ENCODE measurements at regions not wholly inside any gene's neighbourhood (a gene's known extent, or its start where the extent isn't known, plus 50 kb on each side); places are given as distances from the start of the nearest gene placed in this dataset.

DNA sequence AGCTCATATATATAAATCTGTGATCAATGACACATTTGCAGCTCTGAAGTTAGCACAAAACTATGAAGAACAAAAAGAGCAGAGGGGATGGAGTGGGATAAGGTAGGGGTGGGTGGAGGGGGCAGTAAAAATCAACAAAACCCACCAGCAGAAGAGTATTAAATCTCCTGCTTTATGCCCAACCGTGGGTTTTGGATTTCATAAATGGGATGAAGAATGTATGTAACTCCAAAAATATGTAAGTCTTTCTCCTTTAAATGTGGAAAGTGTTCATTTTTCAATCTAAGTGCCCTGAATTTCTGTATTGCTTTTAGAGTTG, 480.3 kb upstream of the MARCKS start:
- DNase-seq (ENCODE audit: low read depth): no peak

DNA sequence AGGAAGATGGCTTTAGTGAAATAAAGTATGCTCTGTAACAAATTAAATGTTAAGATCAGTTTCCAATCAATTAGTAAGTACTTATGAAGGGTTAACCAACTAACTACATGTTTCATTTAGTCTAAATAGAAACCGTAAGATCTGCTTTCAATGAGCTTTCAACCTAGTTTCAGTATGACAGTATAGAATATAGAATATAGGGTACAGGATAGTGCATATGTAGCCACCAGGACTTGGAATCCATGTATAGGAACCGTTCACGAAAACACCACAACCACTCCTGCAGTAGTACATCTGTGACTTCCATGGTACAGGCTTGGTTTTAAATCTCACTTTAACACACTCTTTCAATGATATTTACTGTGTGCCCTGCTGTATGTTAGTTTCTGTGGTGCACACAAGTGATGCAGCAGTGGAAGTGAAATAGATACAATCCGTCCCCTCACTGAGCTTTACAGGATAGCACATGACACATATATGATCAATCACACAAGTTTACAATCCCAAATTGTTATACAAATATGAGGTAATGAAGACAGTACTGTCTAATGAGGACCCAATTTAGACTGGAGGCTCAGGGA, 479.7 kb upstream of the MARCKS start:
- DNase-seq (ENCODE audit: low read depth): no peak

DNA sequence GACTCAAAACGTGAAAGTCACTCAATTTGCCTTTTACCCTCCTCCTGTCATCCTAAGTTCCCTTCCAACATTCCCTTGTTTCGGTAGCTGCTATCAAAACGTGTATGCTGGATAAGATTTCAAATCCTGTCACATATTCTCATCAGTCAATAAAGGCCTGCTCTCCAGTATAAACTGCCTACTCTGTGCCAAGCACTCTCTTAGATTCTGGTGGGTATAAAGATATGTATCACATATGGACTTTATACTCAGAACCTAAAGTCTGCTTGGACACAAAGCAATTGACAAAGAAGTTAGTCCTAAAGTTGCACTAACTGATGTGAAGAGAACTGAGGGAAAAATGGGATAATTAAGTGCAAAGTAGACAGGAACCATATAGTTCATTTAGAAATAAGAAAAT, 476.6 kb upstream of the MARCKS start:
- no peak for DNase-seq (ENCODE audit: low read depth)

DNA sequence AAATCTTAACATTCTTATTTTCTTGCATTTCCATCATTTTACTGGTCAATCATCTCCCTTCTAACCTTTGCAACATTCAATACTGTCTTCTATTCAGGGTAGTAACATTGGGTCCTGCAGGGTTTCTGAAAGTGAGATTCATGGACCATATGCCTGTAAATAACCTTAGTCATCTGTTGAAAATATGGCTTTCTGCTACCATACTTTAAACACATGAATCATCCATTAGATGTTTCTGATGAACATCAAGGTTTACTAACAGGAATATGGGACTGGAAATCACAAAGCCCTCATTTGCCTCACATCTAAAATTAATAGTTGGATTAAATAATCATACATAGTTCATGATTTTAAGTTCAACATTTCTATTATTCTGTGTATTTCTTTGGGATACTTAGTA, 475.9 kb upstream of the MARCKS start:
- DNase-seq (ENCODE audit: low read depth): no peak

DNA sequence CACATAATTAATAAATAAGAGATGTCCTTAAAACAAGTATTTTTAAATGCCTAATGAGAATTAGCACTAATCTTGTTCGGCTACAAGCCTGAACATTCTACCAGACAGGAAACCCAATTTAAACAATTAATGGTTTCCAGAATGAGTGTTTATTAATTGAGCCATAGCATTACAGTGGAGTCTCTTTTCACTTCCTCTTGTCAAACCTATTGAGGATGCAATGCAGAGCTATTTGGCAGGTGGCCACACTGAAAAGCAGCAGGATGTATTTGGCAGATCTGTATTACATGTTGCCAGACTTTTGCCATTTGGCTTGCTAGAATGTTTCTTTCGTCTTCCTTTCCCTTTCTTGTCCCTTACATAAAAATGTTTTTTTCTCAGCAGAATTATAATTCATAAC, 475.2 kb upstream of the MARCKS start:
- DNase-seq (ENCODE audit: low read depth): no peak

DNA sequence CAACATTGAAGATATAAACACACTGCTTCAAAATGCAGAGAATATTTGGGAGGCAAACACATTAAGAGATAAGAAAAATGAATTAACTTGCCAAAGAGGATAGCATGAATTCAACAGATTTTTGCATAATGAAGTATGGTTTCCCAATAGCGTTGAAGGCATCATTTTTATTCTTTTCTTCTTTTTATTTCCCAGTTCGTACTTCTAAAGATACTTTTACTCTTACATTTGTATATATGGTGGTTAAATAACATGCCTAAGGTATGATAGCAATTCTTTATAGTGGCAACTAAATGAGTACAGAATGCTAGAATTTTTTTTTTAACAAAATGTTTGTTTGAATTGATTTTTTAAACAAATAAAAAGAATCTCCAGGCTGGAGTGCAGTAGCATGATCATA, 473.4 kb upstream of the MARCKS start:
- DNase-seq (ENCODE audit: low read depth): no peak

DNA sequence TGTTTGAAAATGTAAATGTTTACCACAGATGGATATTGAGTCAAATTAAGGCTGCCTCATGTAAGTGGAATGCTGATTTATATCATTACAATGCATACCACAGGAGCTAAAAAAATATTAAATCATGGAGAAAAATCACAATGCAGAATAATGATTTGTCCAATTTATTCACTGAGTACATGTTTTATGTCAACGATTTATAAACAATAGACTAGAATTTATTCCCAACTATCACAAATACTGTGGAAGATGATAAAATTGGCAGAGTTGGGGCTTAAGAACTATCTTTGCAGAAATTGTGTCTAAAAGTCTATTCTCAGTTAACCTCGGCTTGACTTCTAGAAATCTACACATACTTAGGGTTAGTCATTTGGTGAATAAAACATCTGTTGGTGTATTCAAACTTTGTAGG, 472.1 kb upstream of the MARCKS start:
- DNase-seq (ENCODE audit: low read depth): peak; percentile 65

DNA sequence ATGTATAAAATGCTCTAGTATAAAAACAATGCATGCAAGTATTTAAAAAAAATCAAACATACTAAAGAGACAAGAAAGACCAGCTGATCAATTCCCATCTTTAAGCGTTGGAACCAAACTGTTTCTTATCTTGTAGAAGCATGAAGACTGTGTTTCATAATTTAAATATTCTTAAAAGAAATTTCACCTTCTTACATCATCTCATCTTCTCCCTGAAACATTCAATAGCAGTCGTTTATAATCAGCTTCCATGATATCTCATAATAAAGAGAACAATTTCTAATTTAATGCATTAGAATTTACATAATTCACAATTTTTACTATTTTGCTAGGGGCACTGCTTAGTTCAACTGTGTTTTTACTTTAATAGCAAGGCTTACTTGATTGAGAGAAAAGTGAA, 468.1 kb upstream of the MARCKS start:
- DNase-seq (ENCODE audit: low read depth): no peak

DNA sequence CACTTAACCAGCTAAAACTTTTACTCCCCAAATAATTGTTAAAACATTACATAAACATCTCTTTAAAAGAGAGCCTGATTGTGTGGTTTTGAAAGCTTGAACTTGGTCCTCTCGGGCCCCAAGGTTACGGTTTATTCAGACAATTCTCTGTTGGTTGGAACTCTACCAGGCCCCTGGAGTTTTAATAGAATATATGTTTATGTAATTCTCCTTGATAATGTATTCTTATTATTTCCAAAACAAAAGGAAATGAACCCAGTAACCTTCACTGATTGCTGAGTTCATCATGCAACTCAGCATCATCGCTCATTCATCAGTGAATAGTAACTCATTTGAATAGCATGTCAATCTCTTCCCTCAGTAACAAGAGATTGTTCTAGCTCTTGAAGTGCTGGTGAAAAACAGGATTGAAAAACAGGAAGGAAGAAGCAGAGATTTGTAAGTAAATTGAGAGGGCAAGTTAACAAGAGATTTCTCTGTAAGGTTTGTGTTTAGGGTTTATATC, 464.5 kb upstream of the MARCKS start:
- no peak for DNase-seq (ENCODE audit: low read depth)

DNA sequence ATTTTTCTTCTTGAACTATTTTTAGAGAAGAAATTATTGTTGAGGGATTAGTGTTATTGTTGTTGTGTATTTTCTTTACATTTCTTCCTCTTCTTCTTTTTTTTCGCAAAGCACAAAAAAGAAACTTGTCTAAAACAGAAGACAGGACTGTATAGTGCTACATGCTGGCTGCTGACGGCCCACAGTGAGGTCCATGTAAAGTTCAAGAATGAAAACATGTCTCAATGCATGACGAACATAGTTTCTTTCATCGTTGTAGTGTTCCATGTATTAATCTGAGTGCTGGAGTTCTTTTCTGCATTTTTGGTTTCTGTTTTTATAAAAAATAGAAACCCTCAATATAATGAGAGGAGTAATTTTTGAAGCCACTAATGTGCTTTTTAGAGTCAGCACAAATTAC, 462.9 kb upstream of the MARCKS start:
- no peak for DNase-seq (ENCODE audit: low read depth)

DNA sequence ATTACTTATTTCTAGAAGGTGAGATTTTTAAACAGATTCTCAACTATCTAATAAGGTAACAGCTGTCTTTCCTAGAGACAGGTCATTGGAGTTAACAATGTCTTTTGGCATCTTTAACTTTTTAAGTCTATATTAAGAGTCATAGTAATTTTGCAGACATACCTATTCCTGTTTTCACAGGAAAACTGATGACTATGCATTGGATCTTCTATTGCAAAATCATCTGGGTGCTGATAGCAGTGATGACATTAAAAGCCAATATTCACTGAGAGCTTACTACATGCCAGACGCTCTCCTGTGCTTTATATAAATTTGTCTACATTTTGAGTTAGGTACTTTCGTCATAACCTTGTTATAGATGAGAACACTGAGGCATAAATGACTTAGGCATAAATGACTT, 462.4 kb upstream of the MARCKS start:
- DNase-seq (ENCODE audit: low read depth): no peak

DNA sequence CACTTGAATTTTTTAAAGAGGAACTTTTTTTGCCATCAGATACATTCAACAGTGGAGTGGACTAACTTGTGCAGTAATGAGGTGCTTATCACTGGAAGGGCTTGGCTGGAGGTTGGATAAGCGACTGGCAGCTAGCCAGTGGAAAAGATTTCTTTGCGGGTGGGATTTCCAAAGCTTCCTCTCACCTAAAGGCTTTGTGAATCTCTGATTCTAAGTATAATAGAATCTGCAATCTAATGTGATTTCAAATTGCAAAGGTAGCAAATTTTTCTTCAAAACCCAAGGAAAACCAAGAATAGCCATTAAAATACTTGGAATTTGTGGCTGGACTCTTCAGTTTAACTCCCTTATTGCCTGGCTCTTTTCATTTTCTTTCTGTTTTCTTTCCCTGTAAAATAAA, 460.4 kb upstream of the MARCKS start:
- no peak for DNase-seq (ENCODE audit: low read depth)

DNA sequence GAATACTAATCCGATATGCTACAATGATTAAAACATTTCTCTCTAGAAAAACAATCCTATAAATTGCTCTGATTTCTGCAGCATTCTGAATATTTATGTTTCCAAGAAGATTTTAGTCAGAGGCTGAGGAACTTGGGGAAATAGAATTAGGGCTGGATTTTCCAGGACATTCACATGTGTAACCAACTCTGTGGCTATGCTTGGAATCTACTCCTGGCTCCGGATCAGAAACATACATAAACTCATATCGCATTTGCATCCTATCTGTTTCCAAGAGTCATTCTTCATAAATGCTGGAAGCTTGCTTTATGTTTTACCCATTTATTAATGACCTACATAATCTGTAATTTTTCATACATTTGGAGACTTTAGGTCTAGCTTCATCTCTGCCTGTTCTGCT, 459.9 kb upstream of the MARCKS start:
- peak; percentile 24 for DNase-seq (ENCODE audit: low read depth)

DNA sequence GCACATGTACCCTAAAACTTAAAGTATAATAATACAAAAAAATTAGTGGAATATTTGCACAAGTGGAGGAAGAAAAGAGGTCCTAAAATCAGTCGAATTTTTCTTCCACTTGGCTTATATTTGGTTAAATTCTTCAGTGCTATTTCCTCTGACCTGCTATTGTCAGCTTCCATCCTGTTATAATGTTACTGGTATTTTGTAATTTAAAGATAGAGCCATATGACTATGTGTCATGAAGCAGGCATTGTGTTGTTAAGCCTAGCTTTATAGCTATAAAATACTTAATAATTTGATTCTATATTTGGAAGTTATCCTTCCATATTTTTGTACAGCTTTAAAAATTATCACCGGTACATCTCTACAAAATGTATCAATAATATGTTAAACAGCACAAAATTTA, 455.9 kb upstream of the MARCKS start:
- DNase-seq (ENCODE audit: low read depth): no peak

DNA sequence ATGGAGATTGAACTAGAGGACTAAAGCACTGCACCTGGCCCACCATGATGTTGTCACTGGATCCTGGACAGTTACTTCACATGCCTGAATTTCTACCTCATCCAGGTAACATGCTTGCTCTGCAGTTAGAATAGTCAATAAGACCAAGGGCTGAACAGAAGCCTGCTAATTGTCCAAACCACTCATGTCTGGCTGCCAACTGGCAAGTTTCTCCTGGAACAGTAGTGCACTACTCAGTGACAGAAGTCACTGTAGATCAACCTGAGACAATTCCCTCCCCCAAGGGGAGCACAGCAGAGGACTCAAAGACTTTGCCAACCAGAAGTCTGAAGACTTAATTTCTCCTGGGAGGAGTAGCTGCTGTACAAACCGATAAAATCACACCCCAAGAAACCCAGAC, 454.6 kb upstream of the MARCKS start:
- DNase-seq (ENCODE audit: low read depth): no peak

DNA sequence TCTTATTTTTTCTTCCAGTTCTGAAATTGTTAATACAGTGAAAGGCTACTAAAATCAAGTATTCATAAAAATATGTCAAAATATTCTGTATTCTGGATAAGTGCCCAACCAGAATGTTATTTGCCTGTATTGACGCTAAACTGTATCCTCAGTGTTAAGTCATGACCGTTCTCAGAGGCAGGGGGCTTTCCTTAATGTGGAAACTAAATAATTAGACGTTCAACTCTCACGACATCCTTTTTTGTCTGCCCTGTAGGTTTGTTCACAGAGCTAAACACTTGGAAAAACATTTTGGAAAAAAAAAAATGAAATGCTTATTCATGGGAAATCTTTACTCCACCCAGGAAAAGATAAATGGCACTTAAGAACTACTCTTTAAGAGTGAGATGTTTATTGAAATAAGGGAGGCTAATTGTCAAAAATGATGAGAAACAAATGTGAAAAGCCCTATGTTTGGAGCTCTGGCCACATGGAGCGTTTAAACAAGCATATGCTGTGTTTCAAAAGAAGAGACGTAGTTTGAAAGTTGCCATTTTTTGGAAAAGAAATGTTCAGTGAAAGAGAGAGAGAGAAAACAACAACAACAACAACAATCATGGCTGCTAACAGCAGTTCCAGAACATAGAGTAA, 453.1 kb upstream of the MARCKS start:
- DNase-seq (ENCODE audit: low read depth): no peak

DNA sequence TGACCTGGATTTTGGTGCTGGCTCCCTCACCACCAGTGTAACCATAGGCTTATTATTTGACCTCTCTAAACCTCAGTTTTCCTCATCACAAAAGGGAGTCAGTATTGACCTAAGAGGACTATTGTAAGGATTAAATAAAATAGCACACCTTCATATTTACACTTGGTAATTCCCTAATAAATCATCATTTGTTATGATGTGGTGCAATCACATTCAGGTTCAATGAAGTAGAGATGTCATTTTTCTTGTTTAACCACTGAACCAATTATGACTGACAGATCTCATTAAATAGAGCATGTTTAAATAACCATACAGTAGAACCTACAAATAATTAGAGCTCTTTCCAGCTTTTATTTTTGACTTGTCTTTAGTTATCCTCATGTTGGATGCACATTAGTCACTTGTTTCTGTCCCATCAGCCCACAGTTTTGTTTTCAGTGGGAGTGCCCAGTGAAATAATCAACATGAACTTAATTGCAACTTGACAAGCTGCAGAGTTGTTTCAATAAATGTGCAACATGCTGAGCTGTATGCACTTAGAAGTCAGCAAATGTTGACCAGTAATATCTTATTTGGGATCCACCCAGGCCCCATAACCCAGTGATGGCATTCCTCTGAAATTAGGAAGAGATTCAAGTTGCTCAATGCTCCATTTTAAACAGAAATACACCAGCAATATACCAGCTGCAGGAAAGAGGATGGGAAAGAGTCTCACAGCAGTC, 451.7 kb upstream of the MARCKS start:
- DNase-seq (ENCODE audit: low read depth): no peak

DNA sequence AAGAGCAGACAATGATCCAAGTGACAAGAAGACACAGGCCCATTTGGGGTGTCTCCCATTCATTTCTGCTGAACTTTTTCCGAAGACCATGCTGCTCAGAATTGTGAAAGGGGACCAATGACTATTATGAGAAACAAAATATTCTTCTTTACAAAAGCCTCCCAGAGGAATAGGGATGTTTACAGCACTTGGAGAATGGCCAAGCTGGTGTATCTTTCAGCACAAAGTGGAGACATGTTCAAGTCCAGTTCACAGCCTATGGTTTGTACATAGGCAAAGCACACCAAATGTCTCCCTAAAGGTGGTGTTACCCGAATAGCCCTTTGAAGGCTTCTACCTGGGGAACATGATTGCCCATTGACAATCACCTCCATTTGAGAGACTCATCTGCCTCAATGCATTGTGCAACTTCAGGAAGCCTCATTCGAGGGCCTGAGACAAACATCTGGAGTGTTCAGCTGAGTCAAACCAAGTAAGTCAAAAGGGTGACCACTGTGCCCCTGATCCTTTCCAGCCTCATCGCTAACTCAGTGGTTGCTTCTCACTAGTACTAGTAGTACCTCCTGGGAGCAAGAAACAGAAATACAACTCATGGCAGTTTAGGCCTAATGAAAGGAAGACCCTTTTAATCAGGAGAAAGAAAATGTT, 451.0 kb upstream of the MARCKS start:
- DNase-seq (ENCODE audit: low read depth): no peak

DNA sequence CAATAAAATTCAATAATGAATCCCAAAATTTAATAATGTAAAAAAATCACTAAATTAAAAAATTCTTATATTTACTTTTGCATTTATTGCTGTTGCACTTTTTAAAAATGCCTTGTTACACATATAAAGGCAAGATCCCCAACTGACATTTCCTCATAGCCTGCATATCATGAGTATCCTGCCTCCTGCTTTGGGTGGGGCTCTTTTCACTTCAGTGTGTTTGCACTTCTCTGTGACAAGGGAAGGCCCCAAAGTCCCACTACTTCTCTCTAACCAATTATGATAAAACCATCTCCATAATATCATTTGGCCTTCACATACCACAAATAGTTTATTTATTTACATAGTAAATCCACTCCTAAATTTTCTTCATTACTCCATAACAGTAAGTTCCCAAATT, 446.1 kb upstream of the MARCKS start:
- DNase-seq (ENCODE audit: low read depth): no peak

DNA sequence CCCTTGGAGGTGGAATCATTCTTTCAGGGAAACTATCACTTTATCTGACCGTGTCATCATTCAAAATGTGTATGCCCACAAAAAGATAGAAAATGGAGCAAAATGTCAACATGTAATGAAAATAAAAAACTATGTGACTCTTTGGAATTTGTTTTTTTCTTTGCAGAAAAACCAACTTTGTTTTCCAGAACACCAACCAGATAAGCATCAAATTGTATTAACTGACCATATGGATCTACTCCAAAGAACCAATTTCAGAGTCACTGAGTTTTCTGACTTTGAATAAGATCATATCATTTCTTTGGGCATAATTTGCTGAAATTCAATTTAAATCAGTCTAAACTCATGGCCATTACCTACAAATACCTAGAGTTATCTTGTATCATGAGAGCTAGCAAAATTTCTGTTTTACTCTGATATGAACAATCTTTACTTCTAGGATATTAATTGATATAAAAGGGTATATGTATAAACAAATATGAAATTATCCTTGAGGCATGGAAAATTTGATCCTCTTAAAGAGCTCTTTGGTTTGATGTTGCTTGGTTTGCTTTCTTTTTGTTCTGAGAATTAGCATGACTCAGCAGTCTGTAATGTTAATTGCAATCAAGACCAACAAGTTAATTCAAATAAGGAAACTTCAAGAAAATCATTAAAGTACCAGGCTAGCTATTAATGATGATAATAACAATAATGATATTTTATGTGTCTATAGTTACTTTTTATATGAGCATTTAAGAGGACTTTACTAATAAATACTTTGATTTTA, 444.4 kb upstream of the MARCKS start:
- no peak for DNase-seq (ENCODE audit: low read depth)

DNA sequence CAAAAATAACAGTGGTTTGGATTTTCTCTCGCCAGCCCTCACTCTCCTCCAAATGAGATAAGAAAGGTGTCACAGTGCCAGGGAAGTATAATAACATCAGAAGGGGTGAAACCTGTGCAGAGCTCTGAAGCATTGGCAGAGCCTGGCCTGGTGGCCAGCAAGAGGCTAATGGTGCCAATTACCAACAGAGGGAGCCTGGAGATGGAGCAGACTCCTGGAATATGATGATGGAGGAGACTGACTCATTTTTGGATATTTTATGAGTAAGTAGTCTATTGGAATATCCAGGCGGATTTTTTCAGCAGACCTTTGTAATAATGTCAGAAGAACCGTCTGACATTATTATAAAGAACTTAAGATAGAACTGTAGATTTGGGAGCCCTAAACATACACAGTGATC, 442.6 kb upstream of the MARCKS start:
- peak; percentile 58 for DNase-seq (ENCODE audit: low read depth)

DNA sequence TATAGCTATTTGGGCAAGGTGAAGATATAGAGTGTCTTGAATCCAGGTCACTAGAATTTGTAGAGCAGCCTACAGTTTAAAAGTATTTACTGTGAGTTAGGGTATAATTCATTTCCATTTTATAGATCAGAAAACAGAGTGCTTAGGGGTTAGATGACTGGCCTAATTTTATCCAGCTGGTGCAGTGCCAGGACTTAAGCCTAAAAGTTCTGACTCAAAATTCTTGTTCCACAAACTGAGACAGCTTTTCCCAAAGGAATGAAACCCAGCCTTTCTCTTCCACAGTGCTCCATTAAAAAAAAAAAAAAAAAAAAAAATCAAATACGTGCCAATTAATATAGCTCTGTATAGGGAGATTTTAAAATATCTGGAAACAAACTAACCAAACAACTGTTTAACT, 441.0 kb upstream of the MARCKS start:
- DNase-seq (ENCODE audit: low read depth): no peak

DNA sequence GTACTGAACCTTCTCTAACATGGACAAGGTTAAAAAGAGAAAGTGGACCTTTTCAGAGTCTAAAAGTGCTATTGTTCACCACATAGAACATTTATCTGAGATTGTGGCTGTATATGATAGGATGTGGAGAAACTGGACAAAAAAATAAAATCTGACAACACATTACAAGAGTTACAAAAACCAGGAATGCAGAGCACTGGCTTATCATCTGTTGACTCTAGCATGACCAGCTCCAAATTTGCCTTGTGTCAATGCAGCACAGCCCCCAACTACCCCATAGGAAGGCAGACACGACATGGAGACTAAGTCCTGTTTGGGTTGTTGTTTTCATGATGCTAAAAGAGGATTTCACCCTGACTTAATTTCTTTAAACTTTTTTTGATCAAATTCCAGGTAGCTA, 436.9 kb upstream of the MARCKS start:
- DNase-seq (ENCODE audit: low read depth): no peak

All from HS-5 (cell line).